ENCODE measurements at regions not wholly inside any gene's neighbourhood (a gene's known extent, or its start where the extent isn't known, plus 50 kb on each side); places are given as distances from the start of the nearest gene placed in this dataset.

DNA sequence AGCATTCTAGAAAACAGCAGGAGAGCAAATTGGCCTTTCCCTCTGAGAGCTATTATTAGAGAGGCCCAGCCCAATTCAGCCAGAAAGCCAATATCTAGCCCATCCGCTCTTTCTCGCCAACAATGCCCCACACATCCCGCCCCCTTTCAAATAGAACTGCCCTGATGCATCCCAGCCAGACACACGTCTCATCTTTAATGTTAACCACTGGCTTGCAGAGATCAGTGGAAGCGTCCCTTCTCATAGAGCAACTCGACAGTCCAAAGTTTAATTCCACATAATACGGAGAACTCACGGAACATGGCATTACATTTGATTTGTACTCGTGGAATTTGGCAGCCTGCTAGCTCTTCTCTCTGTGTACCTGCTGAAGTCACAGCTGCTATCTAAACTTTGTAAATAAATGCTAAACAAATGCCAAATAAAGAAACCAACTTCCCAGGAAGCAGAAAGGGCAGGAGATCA lies 304.4 kb downstream of the DHX15 start:
- no peak overlapping the region for H3K4me3 Mint-ChIP-seq
- POLR2A ChIA-PET: no interaction called here
- DNase-seq (ENCODE audit: low spot score) (no peak), ATAC-seq (no peak)
- no peaks in the 10 kb centered on the region for H3K36me3 Mint-ChIP-seq
- H3K9me3 Mint-ChIP-seq: no peaks in the 10 kb centered on the region
- peak overlapping the region; percentile 55; the same call in 1 of the 2 replicates for H3K27ac Mint-ChIP-seq
- TF ChIP-seq ZNF263 (CRISPR knock-in tag; IDR thresholded peaks at IDR 0.05; ENCODE audit: low read depth) (no peak), CREB1 (CRISPR knock-in tag; IDR thresholded peaks at IDR 0.05) (no peak), RELA (CRISPR knock-in tag; IDR thresholded peaks at IDR 0.05; ENCODE audit: borderline replicate concordance) (no peak), NR2C2 (CRISPR knock-in tag; IDR thresholded peaks at IDR 0.05) (no peak), GTF2I (CRISPR knock-in tag; conservative IDR thresholded peaks at IDR 0.05) (no peak), FOXP1 (CRISPR knock-in tag; IDR thresholded peaks at IDR 0.05; ENCODE audit: borderline replicate concordance) (no peak), PRRX2 (CRISPR knock-in tag; IDR thresholded peaks at IDR 0.05) (no peak), SP1 (CRISPR knock-in tag; conservative IDR thresholded peaks at IDR 0.05) (no peak), ZBTB21 (CRISPR knock-in tag; IDR thresholded peaks at IDR 0.05; ENCODE audit: borderline replicate concordance) (no peak), JUN (CRISPR knock-in tag; IDR thresholded peaks at IDR 0.05) (no peak)
- TF ChIP-seq, protein P1, sequence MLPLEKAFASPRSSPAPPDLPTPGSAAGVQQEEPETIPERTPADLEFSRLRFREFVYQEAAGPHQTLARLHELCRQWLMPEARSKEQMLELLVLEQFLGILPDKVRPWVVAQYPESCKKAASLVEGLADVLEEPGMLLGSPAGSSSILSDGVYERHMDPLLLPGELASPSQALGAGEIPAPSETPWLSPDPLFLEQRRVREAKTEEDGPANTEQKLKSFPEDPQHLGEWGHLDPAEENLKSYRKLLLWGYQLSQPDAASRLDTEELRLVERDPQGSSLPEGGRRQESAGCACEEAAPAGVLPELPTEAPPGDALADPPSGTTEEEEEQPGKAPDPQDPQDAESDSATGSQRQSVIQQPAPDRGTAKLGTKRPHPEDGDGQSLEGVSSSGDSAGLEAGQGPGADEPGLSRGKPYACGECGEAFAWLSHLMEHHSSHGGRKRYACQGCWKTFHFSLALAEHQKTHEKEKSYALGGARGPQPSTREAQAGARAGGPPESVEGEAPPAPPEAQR (CRISPR knock-in tag; IDR thresholded peaks at IDR 0.05): no peak
- TF ChIP-seq, protein P2, sequence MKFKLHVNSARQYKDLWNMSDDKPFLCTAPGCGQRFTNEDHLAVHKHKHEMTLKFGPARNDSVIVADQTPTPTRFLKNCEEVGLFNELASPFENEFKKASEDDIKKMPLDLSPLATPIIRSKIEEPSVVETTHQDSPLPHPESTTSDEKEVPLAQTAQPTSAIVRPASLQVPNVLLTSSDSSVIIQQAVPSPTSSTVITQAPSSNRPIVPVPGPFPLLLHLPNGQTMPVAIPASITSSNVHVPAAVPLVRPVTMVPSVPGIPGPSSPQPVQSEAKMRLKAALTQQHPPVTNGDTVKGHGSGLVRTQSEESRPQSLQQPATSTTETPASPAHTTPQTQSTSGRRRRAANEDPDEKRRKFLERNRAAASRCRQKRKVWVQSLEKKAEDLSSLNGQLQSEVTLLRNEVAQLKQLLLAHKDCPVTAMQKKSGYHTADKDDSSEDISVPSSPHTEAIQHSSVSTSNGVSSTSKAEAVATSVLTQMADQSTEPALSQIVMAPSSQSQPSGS (CRISPR knock-in tag; IDR thresholded peaks at IDR 0.05; ENCODE audit: borderline replicate concordance, low read depth): no peak
- TF ChIP-seq, protein P3, sequence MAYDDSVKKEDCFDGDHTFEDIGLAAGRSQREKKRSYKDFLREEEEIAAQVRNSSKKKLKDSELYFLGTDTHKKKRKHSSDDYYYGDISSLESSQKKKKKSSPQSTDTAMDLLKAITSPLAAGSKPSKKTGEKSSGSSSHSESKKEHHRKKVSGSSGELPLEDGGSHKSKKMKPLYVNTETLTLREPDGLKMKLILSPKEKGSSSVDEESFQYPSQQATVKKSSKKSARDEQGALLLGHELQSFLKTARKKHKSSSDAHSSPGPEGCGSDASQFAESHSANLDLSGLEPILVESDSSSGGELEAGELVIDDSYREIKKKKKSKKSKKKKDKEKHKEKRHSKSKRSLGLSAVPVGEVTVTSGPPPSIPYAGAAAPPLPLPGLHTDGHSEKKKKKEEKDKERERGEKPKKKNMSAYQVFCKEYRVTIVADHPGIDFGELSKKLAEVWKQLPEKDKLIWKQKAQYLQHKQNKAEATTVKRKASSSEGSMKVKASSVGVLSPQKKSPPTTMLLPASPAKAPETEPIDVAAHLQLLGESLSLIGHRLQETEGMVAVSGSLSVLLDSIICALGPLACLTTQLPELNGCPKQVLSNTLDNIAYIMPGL (CRISPR knock-in tag; IDR thresholded peaks at IDR 0.05): no peak
- peaks cover 27% of the 10 kb centered on the region for H3K4me1 Mint-ChIP-seq
- CTCF ChIA-PET: no interaction called here
- peaks cover 4% of the 10 kb centered on the region; the same call in 1 of the 2 replicates for H3K27me3 Mint-ChIP-seq (ENCODE audit: low read depth)

DNA sequence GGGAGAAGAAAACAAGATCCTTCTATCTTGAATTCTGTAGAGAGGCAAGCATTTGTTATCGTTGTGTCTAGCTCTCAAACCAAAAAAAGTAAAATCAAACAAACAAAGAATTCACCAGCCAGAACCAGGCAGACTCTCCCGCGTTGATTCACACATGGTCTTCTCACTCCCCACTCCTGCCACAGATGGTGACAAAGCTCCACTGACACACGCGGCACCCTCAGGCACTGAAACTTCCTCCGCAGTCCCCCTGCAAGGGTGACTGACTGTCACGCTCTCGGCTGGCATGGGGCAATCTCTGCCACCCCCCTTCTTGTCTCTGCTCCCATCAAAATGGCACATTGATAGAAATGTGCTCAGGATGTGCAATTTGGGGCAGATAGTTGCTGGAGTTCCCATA lies 304.9 kb downstream of the DHX15 start:
- ChIA-PET POLR2A (no interaction called here), CTCF (no interaction called here)
- Mint-ChIP-seq H3K4me3 (no peak overlapping the region), H3K9me3 (no peaks in the 10 kb centered on the region), H3K4me1 (peaks cover 28% of the 10 kb centered on the region), H3K27me3 (ENCODE audit: low read depth) (peaks cover 4% of the 10 kb centered on the region; the same call in 1 of the 2 replicates), H3K27ac (no peak overlapping the region), H3K36me3 (no peaks in the 10 kb centered on the region)
- ATAC-seq: no peak
- no peak for TF ChIP-seq GABPB1 (CRISPR knock-in tag; IDR thresholded peaks at IDR 0.05)
- TF ChIP-seq SMAD4 (CRISPR knock-in tag; IDR thresholded peaks at IDR 0.05): no peak
- TF ChIP-seq SOX15 (CRISPR knock-in tag; IDR thresholded peaks at IDR 0.05): no peak
- no peak for TF ChIP-seq TCF7 (CRISPR knock-in tag; IDR thresholded peaks at IDR 0.05; ENCODE audit: low read depth)
- TF ChIP-seq, protein P4, sequence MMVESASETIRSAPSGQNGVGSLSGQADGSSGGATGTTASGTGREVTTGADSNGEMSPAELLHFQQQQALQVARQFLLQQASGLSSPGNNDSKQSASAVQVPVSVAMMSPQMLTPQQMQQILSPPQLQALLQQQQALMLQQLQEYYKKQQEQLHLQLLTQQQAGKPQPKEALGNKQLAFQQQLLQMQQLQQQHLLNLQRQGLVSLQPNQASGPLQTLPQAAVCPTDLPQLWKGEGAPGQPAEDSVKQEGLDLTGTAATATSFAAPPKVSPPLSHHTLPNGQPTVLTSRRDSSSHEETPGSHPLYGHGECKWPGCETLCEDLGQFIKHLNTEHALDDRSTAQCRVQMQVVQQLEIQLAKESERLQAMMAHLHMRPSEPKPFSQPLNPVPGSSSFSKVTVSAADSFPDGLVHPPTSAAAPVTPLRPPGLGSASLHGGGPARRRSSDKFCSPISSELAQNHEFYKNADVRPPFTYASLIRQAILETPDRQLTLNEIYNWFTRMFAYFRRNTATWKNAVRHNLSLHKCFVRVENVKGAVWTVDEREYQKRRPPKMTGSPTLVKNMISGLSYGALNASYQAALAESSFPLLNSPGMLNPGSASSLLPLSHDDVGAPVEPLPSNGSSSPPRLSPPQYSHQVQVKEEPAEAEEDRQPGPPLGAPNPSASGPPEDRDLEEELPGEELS (CRISPR knock-in tag; IDR thresholded peaks at IDR 0.05): no peak
- no peak for TF ChIP-seq SMAD3 (CRISPR knock-in tag; IDR thresholded peaks at IDR 0.05; ENCODE audit: borderline replicate concordance)
- TF ChIP-seq CREB1 (CRISPR knock-in tag; IDR thresholded peaks at IDR 0.05): no peak
- TF ChIP-seq, protein P5, sequence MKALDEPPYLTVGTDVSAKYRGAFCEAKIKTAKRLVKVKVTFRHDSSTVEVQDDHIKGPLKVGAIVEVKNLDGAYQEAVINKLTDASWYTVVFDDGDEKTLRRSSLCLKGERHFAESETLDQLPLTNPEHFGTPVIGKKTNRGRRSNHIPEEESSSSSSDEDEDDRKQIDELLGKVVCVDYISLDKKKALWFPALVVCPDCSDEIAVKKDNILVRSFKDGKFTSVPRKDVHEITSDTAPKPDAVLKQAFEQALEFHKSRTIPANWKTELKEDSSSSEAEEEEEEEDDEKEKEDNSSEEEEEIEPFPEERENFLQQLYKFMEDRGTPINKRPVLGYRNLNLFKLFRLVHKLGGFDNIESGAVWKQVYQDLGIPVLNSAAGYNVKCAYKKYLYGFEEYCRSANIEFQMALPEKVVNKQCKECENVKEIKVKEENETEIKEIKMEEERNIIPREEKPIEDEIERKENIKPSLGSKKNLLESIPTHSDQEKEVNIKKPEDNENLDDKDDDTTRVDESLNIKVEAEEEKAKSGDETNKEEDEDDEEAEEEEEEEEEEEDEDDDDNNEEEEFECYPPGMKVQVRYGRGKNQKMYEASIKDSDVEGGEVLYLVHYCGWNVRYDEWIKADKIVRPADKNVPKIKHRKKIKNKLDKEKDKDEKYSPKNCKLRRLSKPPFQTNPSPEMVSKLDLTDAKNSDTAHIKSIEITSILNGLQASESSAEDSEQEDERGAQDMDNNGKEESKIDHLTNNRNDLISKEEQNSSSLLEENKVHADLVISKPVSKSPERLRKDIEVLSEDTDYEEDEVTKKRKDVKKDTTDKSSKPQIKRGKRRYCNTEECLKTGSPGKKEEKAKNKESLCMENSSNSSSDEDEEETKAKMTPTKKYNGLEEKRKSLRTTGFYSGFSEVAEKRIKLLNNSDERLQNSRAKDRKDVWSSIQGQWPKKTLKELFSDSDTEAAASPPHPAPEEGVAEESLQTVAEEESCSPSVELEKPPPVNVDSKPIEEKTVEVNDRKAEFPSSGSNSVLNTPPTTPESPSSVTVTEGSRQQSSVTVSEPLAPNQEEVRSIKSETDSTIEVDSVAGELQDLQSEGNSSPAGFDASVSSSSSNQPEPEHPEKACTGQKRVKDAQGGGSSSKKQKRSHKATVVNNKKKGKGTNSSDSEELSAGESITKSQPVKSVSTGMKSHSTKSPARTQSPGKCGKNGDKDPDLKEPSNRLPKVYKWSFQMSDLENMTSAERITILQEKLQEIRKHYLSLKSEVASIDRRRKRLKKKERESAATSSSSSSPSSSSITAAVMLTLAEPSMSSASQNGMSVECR (CRISPR knock-in tag; IDR thresholded peaks at IDR 0.05; ENCODE audit: borderline replicate concordance): no peak
- TF ChIP-seq, protein P6, sequence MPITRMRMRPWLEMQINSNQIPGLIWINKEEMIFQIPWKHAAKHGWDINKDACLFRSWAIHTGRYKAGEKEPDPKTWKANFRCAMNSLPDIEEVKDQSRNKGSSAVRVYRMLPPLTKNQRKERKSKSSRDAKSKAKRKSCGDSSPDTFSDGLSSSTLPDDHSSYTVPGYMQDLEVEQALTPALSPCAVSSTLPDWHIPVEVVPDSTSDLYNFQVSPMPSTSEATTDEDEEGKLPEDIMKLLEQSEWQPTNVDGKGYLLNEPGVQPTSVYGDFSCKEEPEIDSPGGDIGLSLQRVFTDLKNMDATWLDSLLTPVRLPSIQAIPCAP (CRISPR knock-in tag; IDR thresholded peaks at IDR 0.05): no peak
- DNase-seq (ENCODE audit: low spot score): no peak
